ENCODE measurements at regions not wholly inside any gene's neighbourhood (a gene's known extent, or its start where the extent isn't known, plus 50 kb on each side); places are given as distances from the start of the nearest gene placed in this dataset.
"Not testable (repeated sequence)": the region's sequence is repeated elsewhere in the genome, so short reads cannot be mapped to it uniquely, and the experiment has no call there.

DNA sequence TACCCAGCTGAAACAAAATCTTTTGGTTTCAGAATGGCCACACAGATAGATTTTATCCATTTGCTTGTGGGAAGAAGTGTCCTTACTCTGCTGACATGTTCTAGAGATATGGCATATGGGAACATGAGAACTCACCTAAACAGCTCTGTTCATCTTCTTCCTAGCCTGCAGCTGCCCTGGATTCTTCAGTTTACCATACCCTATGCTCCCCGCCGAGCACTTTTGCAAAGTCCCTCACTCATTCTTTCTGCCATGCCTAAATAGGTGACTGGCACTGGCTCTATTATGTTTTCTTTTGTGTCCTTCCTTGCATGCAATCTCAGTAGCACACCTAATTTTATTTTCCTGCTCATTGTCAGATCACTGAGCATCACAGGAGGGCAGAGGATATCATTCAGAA is 293.7 kb upstream of the RSPO3 start:
- DNase-seq, result no peak

- DNase-seq, result no peak
Observed at GRCh38 chr6:126826166-126826714, 292.2 kb upstream of the RSPO3 start.

DNA sequence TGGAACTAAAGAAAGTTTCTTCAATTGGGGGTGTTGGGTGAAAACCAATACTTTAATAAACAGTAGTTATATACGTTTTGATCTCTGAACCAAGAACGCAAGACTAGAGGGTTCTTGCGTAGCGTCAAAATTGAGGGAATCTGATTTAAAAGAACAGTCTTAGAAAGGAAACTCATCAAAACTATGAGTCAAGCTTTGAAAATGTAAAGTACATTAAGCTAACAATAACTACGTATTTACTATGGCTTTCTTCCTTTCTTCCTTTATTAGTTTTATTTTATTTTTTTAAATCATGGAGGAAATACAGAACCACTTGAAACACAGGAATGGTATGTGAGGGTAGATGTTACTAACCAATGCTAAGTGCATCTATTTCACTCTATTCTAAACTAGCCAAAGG is 287.0 kb upstream of the RSPO3 start:
- no peak for DNase-seq

DNA sequence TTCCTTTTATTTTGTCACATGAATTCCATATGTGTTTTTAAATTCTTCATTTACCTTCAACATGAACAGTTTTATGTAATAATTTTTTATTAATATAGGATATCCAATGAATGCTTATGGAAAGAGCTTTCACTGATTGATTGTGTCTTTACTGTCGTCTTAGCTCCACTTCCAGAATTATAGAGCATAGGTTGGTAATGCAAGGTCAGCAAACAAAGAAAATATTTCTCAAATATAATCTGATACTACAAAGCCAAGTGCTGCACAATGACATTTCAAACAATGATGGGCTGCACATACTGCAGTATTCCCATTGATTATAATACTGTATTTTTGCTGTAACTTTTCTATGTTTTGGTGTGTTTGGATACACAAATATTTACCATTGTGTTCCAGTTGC is 275.7 kb upstream of the RSPO3 start:
- DNase-seq, result no peak

GRCh38 chr6:126848119-126848518 is 270.4 kb upstream of the RSPO3 start:
- no peak for DNase-seq

- no peak for DNase-seq
Observed at GRCh38 chr6:126867641-126868040, 250.8 kb upstream of the RSPO3 start.

DNA sequence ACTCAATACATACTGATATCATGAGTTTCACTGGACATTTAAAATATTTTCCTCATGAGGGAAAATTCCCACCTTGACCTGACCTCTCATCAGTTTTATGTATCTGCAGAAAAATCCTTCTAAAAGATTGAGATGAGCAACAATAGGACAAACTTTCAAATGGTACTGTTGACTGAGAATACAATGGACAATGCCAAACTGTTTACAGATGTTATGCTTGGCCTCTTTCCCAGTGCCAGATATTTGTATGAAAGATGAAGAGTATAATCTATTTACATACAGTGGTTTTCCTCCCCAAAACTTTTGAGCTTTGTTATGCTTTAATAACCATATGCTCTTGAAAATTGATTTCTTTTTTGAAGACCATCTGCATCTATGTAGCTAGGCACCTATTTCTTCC is 245.1 kb upstream of the RSPO3 start:
- DNase-seq, result no peak

DNA sequence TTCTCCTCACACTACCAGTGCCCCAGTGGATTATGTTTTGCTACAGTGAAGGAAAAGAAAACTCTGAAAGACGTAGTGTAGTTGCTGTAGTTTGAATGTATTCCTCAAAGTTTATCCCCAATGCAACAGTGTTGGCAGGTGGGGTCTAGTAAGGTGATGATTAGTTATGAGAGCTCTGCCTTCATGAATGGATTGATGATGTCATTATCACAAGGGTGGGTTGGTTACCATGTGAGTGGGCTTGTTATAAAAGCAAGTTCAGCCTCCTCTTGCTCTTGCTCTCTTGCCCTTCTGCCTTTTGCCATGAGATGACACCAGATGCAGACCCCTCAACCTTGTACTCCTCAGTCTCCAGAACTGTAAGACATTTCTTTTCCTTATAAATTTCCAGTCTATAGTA is 244.7 kb upstream of the RSPO3 start:
- DNase-seq, result no peak

DNA sequence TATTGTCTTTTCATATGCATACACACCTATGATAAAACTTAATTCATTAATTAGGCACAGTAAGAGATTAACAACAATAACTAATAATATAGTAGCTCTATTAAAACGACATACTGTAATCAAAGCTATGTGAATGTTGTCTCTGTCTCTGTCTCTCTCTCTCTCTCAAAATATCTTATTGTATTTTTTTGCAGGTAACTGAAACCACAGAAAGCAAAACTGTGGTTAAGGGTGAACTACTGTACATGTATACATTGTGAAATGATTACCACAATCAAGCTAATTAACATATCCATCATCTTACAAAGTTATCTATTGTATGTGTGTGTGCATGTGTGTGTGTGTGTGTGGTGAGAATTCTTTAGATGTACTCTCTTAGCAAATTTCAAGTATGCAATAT is 242.0 kb upstream of the RSPO3 start:
- DNase-seq, result no peak

- no peak for DNase-seq
Observed at GRCh38 chr6:126880964-126881363, 237.5 kb upstream of the RSPO3 start.

DNA sequence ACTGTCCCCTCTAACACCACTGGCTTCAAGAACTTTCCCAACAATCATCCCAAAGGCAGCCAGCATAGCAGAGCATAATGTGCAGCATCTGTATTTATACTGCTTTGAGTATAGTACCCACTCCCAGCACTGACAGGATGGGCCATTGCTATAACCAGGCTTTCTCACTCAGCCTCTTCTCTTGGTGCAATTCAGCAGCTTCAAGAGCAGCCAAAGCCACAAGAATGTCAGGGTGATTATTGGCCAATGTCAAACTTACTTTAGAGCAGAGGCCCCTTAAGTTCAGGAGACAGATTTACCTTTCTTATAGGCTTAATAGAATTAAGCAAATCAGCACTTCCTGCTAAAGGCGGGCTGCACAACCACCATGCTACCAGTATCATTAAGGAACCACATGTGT is 232.4 kb upstream of the RSPO3 start:
- DNase-seq, result no peak

DNA sequence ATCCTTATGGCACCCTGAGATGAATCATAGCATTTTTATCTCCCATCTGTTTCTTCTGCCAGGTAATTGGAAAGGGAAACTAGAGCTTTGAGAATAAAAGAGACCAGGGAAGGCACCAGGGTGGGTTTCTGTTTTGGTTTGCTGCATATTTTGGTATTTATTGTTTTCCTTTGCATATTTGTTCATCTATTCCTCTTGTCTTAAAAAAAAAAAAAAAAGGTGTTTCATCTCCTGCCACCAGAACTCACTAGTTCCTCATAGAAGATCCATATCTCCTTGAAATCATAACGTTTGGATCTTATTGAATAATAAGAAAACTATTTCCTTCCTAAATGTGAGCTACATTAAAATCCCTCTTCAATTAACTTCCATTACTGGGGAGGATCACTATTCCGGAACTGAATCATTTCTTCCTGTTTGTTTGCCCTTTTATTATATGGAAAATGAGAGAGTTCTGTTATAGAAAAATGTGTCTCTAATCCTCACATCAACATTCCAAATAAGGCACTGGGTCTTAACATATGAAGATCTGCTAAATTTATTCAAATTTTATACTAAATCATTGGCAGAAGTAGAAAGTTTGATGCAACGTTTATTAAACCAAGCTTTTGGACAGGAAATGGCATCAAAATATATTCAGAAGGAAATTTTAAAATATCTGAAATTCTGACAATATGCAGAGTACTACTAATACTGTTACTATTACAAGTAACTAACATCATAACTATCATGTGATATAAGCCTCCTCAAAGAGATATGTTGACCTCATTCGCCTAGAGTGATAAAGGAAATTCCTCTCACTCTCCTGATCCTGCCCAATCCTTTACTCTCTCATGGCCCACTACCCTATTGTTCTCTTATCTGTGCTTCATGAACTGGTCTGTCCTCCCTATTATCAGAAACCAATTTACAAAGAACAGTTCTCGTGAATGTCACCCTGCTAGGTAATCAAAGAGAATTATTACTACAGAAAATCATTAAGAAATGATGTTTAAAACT is 229.4 kb upstream of the RSPO3 start:
- no peak for DNase-seq

GRCh38 chr6:126890055-126890454 is 228.4 kb upstream of the RSPO3 start:
- no peak for DNase-seq

DNA sequence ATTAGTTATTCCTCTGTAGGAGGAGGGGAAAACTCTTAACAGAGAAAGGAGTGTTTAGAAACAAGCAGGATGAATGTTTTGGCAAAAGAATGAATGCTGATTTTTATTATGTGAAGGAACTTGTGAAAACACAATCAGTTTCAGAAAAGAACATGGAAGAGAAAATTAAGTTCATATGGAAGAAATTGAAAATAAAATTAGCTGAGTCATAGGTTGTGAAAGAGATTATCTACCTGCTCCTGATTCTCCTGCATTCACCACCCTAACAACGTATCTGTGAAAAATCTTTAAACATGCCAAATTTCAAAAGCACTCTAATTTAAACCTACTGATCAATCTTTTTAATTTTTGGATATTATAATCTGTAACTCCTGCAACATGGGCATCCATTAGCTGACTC is 227.3 kb upstream of the RSPO3 start:
- DNase-seq, result no peak

GRCh38 chr6:126892869-126893268 is 225.6 kb upstream of the RSPO3 start:
- DNase-seq, result not testable (repeated sequence)

DNA sequence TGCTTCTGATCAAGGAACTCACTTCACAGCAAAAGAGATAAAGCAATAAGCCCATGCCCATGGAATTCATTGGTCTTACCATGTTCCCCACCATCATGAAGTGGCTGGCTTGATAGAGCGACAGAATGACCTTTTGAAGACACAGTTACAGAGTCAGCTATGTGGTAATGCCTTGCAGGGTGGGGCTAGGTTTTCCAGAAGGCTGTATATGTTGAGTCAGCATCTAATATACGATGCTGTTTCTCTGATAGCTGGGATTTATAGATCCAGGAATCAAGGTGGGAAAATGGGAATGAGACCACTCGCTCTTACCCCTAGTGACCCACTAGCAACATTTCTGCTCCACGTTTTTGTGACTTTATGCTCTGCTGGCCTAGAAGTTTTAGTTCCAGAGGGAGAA is 220.7 kb upstream of the RSPO3 start:
- no peak for DNase-seq

DNA sequence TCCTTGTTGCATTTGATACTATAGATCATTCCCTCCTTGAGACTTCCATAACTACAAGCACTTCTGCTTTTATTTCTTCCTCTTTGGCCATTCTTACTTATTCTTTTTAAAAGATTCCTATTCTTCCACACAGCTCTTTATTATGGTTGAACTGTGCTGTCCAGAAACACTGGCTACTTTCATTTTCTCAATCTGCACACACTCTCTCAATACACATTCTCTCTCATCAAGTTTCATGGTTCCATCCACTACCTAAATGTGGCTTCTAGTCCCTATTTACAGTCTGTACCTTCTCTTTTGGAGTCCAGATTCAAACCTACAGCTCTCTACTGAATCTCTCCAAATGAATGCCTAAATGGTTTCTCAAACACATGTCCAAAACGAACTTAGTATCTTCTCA is 214.3 kb upstream of the RSPO3 start:
- DNase-seq, result no peak

DNA sequence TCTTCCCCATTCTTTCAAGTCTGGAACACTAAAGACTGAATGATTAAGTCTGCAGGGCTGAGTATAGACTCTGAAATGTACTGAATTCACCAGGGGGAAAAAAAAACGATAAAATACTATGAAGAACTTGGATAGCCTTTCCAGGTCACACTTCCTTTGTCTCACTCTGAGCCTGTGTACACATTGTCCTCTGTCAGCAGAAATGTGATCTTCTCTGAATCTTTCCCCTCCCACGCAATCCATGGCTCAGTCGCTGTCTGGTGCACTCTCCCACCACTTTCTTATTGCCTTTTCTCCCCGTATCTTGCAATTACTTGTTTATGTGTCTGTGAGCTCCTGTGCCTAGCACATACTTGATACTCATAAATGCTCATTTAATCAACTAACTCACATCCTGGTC is 212.6 kb upstream of the RSPO3 start:
- no peak for DNase-seq

DNA sequence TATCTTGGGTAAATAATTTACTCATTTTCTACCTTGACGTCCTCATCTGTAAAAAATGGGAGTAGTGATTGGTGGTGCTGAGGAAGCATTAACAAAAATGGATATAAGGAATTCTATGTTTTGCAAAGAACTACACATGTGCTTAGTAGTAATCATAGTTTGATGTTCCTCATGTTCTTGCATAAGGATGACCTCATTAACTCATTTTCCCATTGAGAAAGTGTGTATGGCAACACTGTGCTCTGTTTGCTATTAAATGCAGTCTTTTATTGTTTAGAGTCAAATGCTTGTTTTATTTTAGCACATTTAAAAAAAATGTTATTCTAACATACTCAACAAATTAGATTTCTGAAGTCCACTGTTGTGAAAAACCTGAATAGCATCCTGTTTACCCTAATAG is 211.2 kb upstream of the RSPO3 start:
- DNase-seq, result no peak

- DNase-seq, result no peak
Observed at GRCh38 chr6:126907996-126908395, 210.5 kb upstream of the RSPO3 start.

DNA sequence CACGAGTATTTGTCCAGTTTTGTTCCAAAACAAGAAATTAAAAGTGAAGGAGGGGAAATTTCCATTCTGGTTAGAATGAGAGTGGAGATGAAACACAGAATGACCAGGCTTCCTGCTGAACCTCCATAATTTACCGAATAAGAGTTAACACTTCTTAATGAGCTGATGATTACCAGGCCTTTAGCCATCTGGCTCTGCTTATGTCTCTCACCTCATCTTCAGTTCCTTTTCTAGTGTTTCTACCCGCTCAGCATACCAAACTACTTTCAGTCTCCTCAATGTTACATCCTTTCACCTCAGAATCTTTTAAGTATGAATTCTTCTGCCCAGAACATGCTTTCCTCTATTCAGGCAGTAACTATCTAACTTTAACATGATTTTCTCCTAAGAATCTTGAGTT is 209.0 kb upstream of the RSPO3 start:
- DNase-seq, result no peak

- DNase-seq, result no peak
Observed at GRCh38 chr6:126913651-126914050, 204.8 kb upstream of the RSPO3 start.

DNA sequence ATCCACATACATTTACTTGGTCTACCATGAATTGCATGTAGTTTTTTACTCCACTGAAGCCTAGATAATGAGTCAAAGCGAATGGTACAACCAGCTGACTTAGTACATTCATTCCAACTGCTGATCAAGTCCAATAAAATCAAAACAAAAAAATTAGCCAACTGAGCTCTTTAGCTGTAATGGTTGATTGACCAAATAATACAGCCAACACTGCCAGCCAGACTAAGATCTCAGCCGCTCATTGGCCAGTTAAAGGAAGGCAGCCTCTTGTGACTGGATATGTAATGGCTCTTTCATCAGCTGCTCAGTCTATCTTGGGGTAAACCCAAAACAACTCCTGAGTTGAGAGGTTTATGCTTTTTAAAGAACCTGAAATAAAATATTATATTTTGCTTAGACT is 204.3 kb upstream of the RSPO3 start:
- DNase-seq, result no peak

GRCh38 chr6:126914801-126915200 is 203.7 kb upstream of the RSPO3 start:
- DNase-seq, result no peak

GRCh38 chr6:126919947-126920346 is 198.5 kb upstream of the RSPO3 start:
- DNase-seq, result no peak
